Keratinocyte (primary cell): ENCODE measurements at regions not wholly inside any gene's neighbourhood (a gene's known extent, or its start where the extent isn't known, plus 50 kb on each side); places are given as distances from the start of the nearest gene placed in this dataset.

Experiments used
- DNase-seq: peaks from one replicate; pipeline ENCODE4 v3.0.0-alpha.2; 2011; ENCODE audit warnings: low read depth, missing footprints, low spot score
- FAIRE-seq: peaks from 2 replicates; lab custom pipeline; 2011; peaks lifted over from hg19 to GRCh38; lab: Jason Lieb, UNC
- H2AFZ ChIP-seq: 2 replicates; pipeline ENCODE4 v1.6.0; 2012; ENCODE audit warnings: low read length, control low read depth, inconsistent platforms; ENCODE audit not compliant: control insufficient read depth
- H3K27ac ChIP-seq: 2 replicates; pipeline ENCODE4 v1.5.1; 2011; ENCODE audit warnings: low read length; ENCODE audit not compliant: control insufficient read depth, insufficient read depth
- H3K27me3 ChIP-seq: 3 replicates; pipeline ENCODE4 v1.6.0; 2011; ENCODE audit warnings: low read length; ENCODE audit not compliant: control insufficient read depth, insufficient read depth; ENCODE audit errors: extremely low read depth
- H3K36me3 ChIP-seq, 2 experiments: 2 replicates in 1 of 2; 3 replicates in 1 of 2; pipeline ENCODE4 v1.5.1; 2011; ENCODE audit warnings: low read length in 2 of 2, mild to moderate bottlenecking in 1 of 2; ENCODE audit not compliant: control insufficient read depth in 2 of 2, insufficient read depth in 2 of 2; ENCODE audit errors: extremely low read depth in 1 of 2
- H3K4me1 ChIP-seq: 3 replicates; pipeline ENCODE4 v1.5.1; 2011; ENCODE audit warnings: low read length; ENCODE audit not compliant: control insufficient read depth, insufficient read depth; ENCODE audit errors: extremely low read depth
- H3K4me2 ChIP-seq: 3 replicates; pipeline ENCODE4 v1.6.0; 2011; ENCODE audit warnings: low read depth, low read length; ENCODE audit not compliant: control insufficient read depth, insufficient read depth; ENCODE audit errors: extremely low read depth
- H3K4me3 ChIP-seq, 3 experiments: fragments of 200-600 bp in 1 of 3; sonication (generic) in 1 of 3; 2 replicates in 2 of 3; 3 replicates in 1 of 3; pipeline ENCODE4 v1.5.1; 2011 to 2016; ENCODE audit warnings: low read length in 3 of 3, mild to moderate bottlenecking in 3 of 3, control low read depth in 2 of 3, inconsistent platforms in 1 of 3, low read depth in 1 of 3, mixed read lengths in 1 of 3, mixed run types in 1 of 3, moderate library complexity in 1 of 3; ENCODE audit not compliant: control insufficient read depth in 2 of 3, insufficient read depth in 2 of 3; ENCODE audit errors: extremely low read depth in 1 of 3
- H3K79me2 ChIP-seq: 2 replicates; pipeline ENCODE4 v1.6.0; 2012; ENCODE audit warnings: low read length; ENCODE audit not compliant: control insufficient read depth, insufficient read depth
- H3K9ac ChIP-seq: 3 replicates; pipeline ENCODE4 v1.6.0; 2011; ENCODE audit warnings: low read length; ENCODE audit not compliant: control insufficient read depth, insufficient read depth; ENCODE audit errors: extremely low read depth
- H3K9me1 ChIP-seq: 3 replicates; pipeline ENCODE4 v1.6.0; 2011; ENCODE audit warnings: low read length; ENCODE audit not compliant: control insufficient read depth, insufficient read depth; ENCODE audit errors: extremely low read depth
- H3K9me3 ChIP-seq: 2 replicates; pipeline ENCODE4 v1.5.1; 2012; ENCODE audit warnings: low read depth, low read length; ENCODE audit not compliant: control insufficient read depth
- H4K20me1 ChIP-seq: 3 replicates; pipeline ENCODE4 v1.6.0; 2011; ENCODE audit warnings: low read length; ENCODE audit not compliant: control insufficient read depth, insufficient read depth; ENCODE audit errors: extremely low read depth
- CTCF ChIP-seq, 3 experiments: IDR thresholded peaks in 1 of 3; conservative IDR thresholded peaks in 1 of 3; optimal IDR thresholded peaks in 1 of 3; 2 replicates in 2 of 3; 3 replicates in 1 of 3; pipeline versions ENCODE3 to v1.5.1; 2011; ENCODE audit warnings: low read length in 3 of 3, mild to moderate bottlenecking in 3 of 3, moderate library complexity in 2 of 3, control low read depth in 1 of 3, inconsistent platforms in 1 of 3; ENCODE audit not compliant: insufficient read depth in 2 of 3; ENCODE audit errors: extremely low read depth in 1 of 3
- EZH2 ChIP-seq: IDR thresholded peaks from one replicate; pipeline ENCODE4 v1.6.1; 2012; ENCODE audit warnings: inconsistent platforms, mild to moderate bottlenecking, low read length, moderate library complexity
- dilution Hi-C: fragments of 300-500 bp; cut with MboI; formaldehyde crosslinking; loops from one replicate; pipeline ENCODE4 v1.7.0; 2020; ENCODE audit warnings: low sequenced_read_pairs; ENCODE audit not compliant: extremely low pct_ligation_motif_present

- FAIRE-seq (no peak), DNase-seq (no peak)
- H3K4me1 ChIP-seq, result no peaks in the 10 kb centered on the region
- H3K4me2 ChIP-seq, result no peak overlapping the region
- H3K9me1 ChIP-seq, result no peaks in the 10 kb centered on the region
- H4K20me1 ChIP-seq, result no peaks in the 10 kb centered on the region
- H3K9me3 ChIP-seq, result no peaks in the 10 kb centered on the region
- TF ChIP-seq CTCF (optimal IDR thresholded peaks at IDR 0.05 in 1 of 3, IDR thresholded peaks at IDR 0.05 in 1 of 3, conservative IDR thresholded peaks at IDR 0.05 in 1 of 3; ENCODE audit: extremely low read depth in 1 of 3, insufficient read depth in 2 of 3, low read length in 3 of 3) (no peak), EZH2 (no peak)
- H3K27ac ChIP-seq, result no peak overlapping the region
- no peak overlapping the region for H3K9ac ChIP-seq
- H3K27me3 ChIP-seq, result no peaks in the 10 kb centered on the region
- dilution Hi-C loops, result no loop called here
- H2AFZ ChIP-seq, result no peak overlapping the region
- no peaks in the 10 kb centered on the region for H3K79me2 ChIP-seq
- H3K36me3 ChIP-seq, result no peaks in the 10 kb centered on the region
- no peak overlapping the region for H3K4me3 ChIP-seq
These were observed 593.3 kb upstream of the NCAM2 start for GRCh38 chr21:20404915-20405314.

GRCh38 chr21:20418353-20418752 is 579.9 kb upstream of the NCAM2 start:
- Histone ChIP-seq H3K79me2 (no peaks in the 10 kb centered on the region), H3K27ac (no peak overlapping the region), H3K36me3 (no peaks in the 10 kb centered on the region), H3K4me1 (no peaks in the 10 kb centered on the region), H2AFZ (no peak overlapping the region), H3K9me3 (no peaks in the 10 kb centered on the region), H3K9me1 (no peaks in the 10 kb centered on the region), H3K4me2 (no peak overlapping the region), H3K4me3 (no peak overlapping the region), H3K27me3 (no peaks in the 10 kb centered on the region), H4K20me1 (no peaks in the 10 kb centered on the region), H3K9ac (no peak overlapping the region)
- FAIRE-seq, result no peak
- DNase-seq, result no peak
- dilution Hi-C loops, result no loop called here
- TF ChIP-seq CTCF (optimal IDR thresholded peaks at IDR 0.05 in 1 of 3, IDR thresholded peaks at IDR 0.05 in 1 of 3, conservative IDR thresholded peaks at IDR 0.05 in 1 of 3; ENCODE audit: extremely low read depth in 1 of 3, insufficient read depth in 2 of 3, low read length in 3 of 3), result no peak
- no peak for TF ChIP-seq EZH2
